ENCODE measurements at regions not wholly inside any gene's neighbourhood (a gene's known extent, or its start where the extent isn't known, plus 50 kb on each side); places are given as distances from the start of the nearest gene placed in this dataset.

DNA sequence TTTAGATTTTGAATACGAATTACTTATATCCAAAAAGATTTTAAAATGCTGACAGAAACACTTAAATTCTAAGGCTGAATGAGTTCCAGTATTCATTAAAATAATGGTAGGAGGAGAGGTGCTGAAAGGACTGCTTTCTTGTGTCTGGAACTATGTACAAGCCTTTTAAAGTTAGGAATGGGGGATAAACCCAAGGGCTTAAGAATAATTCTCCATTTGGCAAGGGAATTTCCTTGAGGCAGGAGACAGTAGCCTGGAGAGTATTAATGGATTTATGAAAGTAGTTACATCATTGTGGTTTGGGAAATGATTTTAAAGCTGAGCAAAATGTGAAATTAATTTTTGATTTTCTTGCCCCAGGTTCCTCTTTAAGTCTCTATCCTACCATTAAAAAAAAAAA is 266.5 kb upstream of the KCNIP4 start:
- TF ChIP-seq CTCF (IDR thresholded peaks at IDR 0.05; ENCODE audit: borderline replicate concordance, extremely low read depth, low read length, poor library complexity, severe bottlenecking) (no peak), EZH2 (IDR thresholded peaks at IDR 0.05; ENCODE audit: borderline replicate concordance, low read depth, low read length, severe bottlenecking) (no peak)
- no peaks in the 10 kb centered on the region for H3K9me3 ChIP-seq (ENCODE audit: insufficient read depth, low read length, severe bottlenecking)
- no peaks in the 10 kb centered on the region for H3K36me3 ChIP-seq (ENCODE audit: insufficient read depth, low read length)
- H3K9ac ChIP-seq (ENCODE audit: low read depth, low read length): no peak overlapping the region
- no peak overlapping the region for H3K4me3 ChIP-seq (ENCODE audit: low read depth in 1 of 2, low read length in 2 of 2)
- ATAC-seq (ENCODE audit: insufficient read depth, low read depth) (no peak), DNase-seq (no peak)
- no peak overlapping the region for H3K4me2 ChIP-seq (ENCODE audit: insufficient read depth, low read length)
- H3K79me2 ChIP-seq (ENCODE audit: insufficient read depth, low read length): no peaks in the 10 kb centered on the region
- H3K4me1 ChIP-seq (ENCODE audit: insufficient read depth, low read length): no peaks in the 10 kb centered on the region
- no peak overlapping the region for H3K27ac ChIP-seq (ENCODE audit: low read length)
- no peaks in the 10 kb centered on the region for H4K20me1 ChIP-seq (ENCODE audit: insufficient read depth, low read length)
- H3K27me3 ChIP-seq (ENCODE audit: insufficient read depth, low read length, poor library complexity): no peaks in the 10 kb centered on the region
- no peak overlapping the region for H2AFZ ChIP-seq (ENCODE audit: low read depth, low read length)

- DNase-seq: no peak
- H3K9ac ChIP-seq (ENCODE audit: low read depth, low read length): no peak overlapping the region
- no peaks in the 10 kb centered on the region for H3K9me3 ChIP-seq (ENCODE audit: insufficient read depth, low read length, severe bottlenecking)
- H3K27me3 ChIP-seq (ENCODE audit: insufficient read depth, low read length, poor library complexity): no peaks in the 10 kb centered on the region
- no peaks in the 10 kb centered on the region for H3K4me1 ChIP-seq (ENCODE audit: insufficient read depth, low read length)
- no peaks in the 10 kb centered on the region for H4K20me1 ChIP-seq (ENCODE audit: insufficient read depth, low read length)
- no peaks in the 10 kb centered on the region for H3K36me3 ChIP-seq (ENCODE audit: insufficient read depth, low read length)
- H2AFZ ChIP-seq (ENCODE audit: low read depth, low read length): no peak overlapping the region
- TF ChIP-seq CTCF (IDR thresholded peaks at IDR 0.05; ENCODE audit: borderline replicate concordance, extremely low read depth, low read length, poor library complexity, severe bottlenecking) (no peak), EZH2 (IDR thresholded peaks at IDR 0.05; ENCODE audit: borderline replicate concordance, low read depth, low read length, severe bottlenecking) (no peak)
- H3K27ac ChIP-seq (ENCODE audit: low read length): no peak overlapping the region
- ATAC-seq (ENCODE audit: insufficient read depth, low read depth): no peak
- no peak overlapping the region for H3K4me2 ChIP-seq (ENCODE audit: insufficient read depth, low read length)
- H3K79me2 ChIP-seq (ENCODE audit: insufficient read depth, low read length): no peaks in the 10 kb centered on the region
- H3K4me3 ChIP-seq (ENCODE audit: low read depth in 1 of 2, low read length in 2 of 2): no peak overlapping the region
These were observed 255.1 kb upstream of the KCNIP4 start for GRCh38 chr4:22203711-22204011.

GRCh38 chr4:22202975-22203710 is 254.6 kb upstream of the KCNIP4 start:
- ATAC-seq (ENCODE audit: insufficient read depth, low read depth) (no peak), DNase-seq (no peak)
- no peaks in the 10 kb centered on the region for H3K9me3 ChIP-seq (ENCODE audit: insufficient read depth, low read length, severe bottlenecking)
- H3K79me2 ChIP-seq (ENCODE audit: insufficient read depth, low read length): no peaks in the 10 kb centered on the region
- H3K27ac ChIP-seq (ENCODE audit: low read length): no peak overlapping the region
- no peaks in the 10 kb centered on the region for H3K4me1 ChIP-seq (ENCODE audit: insufficient read depth, low read length)
- TF ChIP-seq CTCF (IDR thresholded peaks at IDR 0.05; ENCODE audit: borderline replicate concordance, extremely low read depth, low read length, poor library complexity, severe bottlenecking): no peak
- no peak for TF ChIP-seq EZH2 (IDR thresholded peaks at IDR 0.05; ENCODE audit: borderline replicate concordance, low read depth, low read length, severe bottlenecking)
- no peaks in the 10 kb centered on the region for H3K36me3 ChIP-seq (ENCODE audit: insufficient read depth, low read length)
- H4K20me1 ChIP-seq (ENCODE audit: insufficient read depth, low read length): no peaks in the 10 kb centered on the region
- H3K4me3 ChIP-seq (ENCODE audit: low read depth in 1 of 2, low read length in 2 of 2): no peak overlapping the region
- no peak overlapping the region for H3K9ac ChIP-seq (ENCODE audit: low read depth, low read length)
- no peaks in the 10 kb centered on the region for H3K27me3 ChIP-seq (ENCODE audit: insufficient read depth, low read length, poor library complexity)
- no peak overlapping the region for H3K4me2 ChIP-seq (ENCODE audit: insufficient read depth, low read length)
- no peak overlapping the region for H2AFZ ChIP-seq (ENCODE audit: low read depth, low read length)
